Fibroblast of skin of back (primary cell): ENCODE measurements at regions not wholly inside any gene's neighbourhood (a gene's known extent, or its start where the extent isn't known, plus 50 kb on each side); places are given as distances from the start of the nearest gene placed in this dataset.
A peak's percentile ranks its signal among the peaks of the same experiment; 100 is the strongest.

Experiments used
- DNase-seq: peaks from one replicate; pipeline ENCODE4 v3.0.0-alpha.2; 2013

- DNase-seq = no peak
These were observed 286.5 kb downstream of the PCDH17 start for GRCh38 chr13:57918086-57918485.

- DNase-seq = no peak
These were observed 287.4 kb downstream of the PCDH17 start for GRCh38 chr13:57918913-57919312.

- no peak for DNase-seq
These were observed 293.7 kb downstream of the PCDH17 start for GRCh38 chr13:57925250-57925649.

GRCh38 chr13:57925751-57926150 lies 294.2 kb downstream of the PCDH17 start:
- DNase-seq = no peak

- DNase-seq = no peak
These were observed 300.5 kb downstream of the PCDH17 start for GRCh38 chr13:57932061-57932460.

GRCh38 chr13:57933606-57934005 lies 302.1 kb downstream of the PCDH17 start:
- peak; percentile 4 for DNase-seq

- DNase-seq = no peak
These were observed 304.4 kb downstream of the PCDH17 start for GRCh38 chr13:57935965-57936364.

GRCh38 chr13:57946361-57946760 lies 314.8 kb downstream of the PCDH17 start:
- no peak for DNase-seq

GRCh38 chr13:57948884-57949283 lies 317.3 kb downstream of the PCDH17 start:
- DNase-seq = no peak

- DNase-seq = no peak
These were observed 338.4 kb downstream of the PCDH17 start for GRCh38 chr13:57969951-57970350.

GRCh38 chr13:57970404-57970803 lies 338.9 kb downstream of the PCDH17 start:
- no peak for DNase-seq

GRCh38 chr13:57982782-57983181 lies 351.2 kb downstream of the PCDH17 start:
- DNase-seq = no peak

- DNase-seq = no peak
These were observed 356.7 kb downstream of the PCDH17 start for GRCh38 chr13:57988276-57988675.

- no peak for DNase-seq
These were observed 359.5 kb downstream of the PCDH17 start for GRCh38 chr13:57991041-57991440.

GRCh38 chr13:57992416-57992815 lies 360.9 kb downstream of the PCDH17 start:
- peak; percentile 0 for DNase-seq

GRCh38 chr13:57996717-57997116 lies 365.2 kb downstream of the PCDH17 start:
- DNase-seq = no peak

- no peak for DNase-seq
These were observed 373.2 kb downstream of the PCDH17 start for GRCh38 chr13:58004751-58005150.

GRCh38 chr13:58018020-58018419 lies 386.5 kb downstream of the PCDH17 start:
- no peak for DNase-seq

GRCh38 chr13:58018865-58019264 lies 387.3 kb downstream of the PCDH17 start:
- DNase-seq = no peak

GRCh38 chr13:58024103-58024502 lies 392.6 kb downstream of the PCDH17 start:
- no peak for DNase-seq

- DNase-seq = no peak
These were observed 394.3 kb downstream of the PCDH17 start for GRCh38 chr13:58025821-58026220.

- no peak for DNase-seq
These were observed 401.3 kb downstream of the PCDH17 start for GRCh38 chr13:58032676-58033460.

GRCh38 chr13:58043971-58044370 lies 412.4 kb downstream of the PCDH17 start:
- no peak for DNase-seq

- DNase-seq = no peak
These were observed 417.1 kb downstream of the PCDH17 start for GRCh38 chr13:58048670-58049069.

- DNase-seq = no peak
These were observed 419.9 kb downstream of the PCDH17 start for GRCh38 chr13:58051396-58051795.
